GM23338 (cell line): ENCODE measurements at regions not wholly inside any gene's neighbourhood (a gene's known extent, or its start where the extent isn't known, plus 50 kb on each side); places are given as distances from the start of the nearest gene placed in this dataset.
A peak's percentile ranks its signal among the peaks of the same experiment; 100 is the strongest.

Experiments
- CREB1 ChIP-seq: fragments of 250-450 bp; sonication (Bioruptor Pico); IDR thresholded peaks from 2 replicates; pipeline ENCODE4 v1.5.0; 2020; ENCODE audit warnings: low read depth, mild to moderate bottlenecking, moderate library complexity
- CTCF ChIP-seq, 2 experiments: fragments of 200-600 bp in 1 of 2; sonication (generic) in 1 of 2; conservative IDR thresholded peaks; 2 replicates each; pipeline versions ENCODE4 v1.5.1 to v1.6.1; 2016 to 2017; ENCODE audit warnings: antibody characterized with exemption in 2 of 2, low read depth in 2 of 2, mild to moderate bottlenecking in 2 of 2, moderate library complexity in 1 of 2
- ETS1 ChIP-seq: IDR thresholded peaks from 2 replicates; pipeline ENCODE4 v1.6.1; 2016; ENCODE audit warnings: antibody characterized with exemption
- EZH2 ChIP-seq: fragments of 200-600 bp; sonication (generic); IDR thresholded peaks from one replicate; pipeline ENCODE4 v1.8.0; 2017; ENCODE audit warnings: antibody characterized with exemption, mild to moderate bottlenecking, low read depth; ENCODE audit not compliant: unreplicated experiment
- EZH2phosphoT487 ChIP-seq: fragments of 200-600 bp; sonication (generic); IDR thresholded peaks from one replicate; pipeline ENCODE4 v1.8.1; 2018; ENCODE audit warnings: antibody characterized with exemption; ENCODE audit not compliant: unreplicated experiment
- JUNB ChIP-seq: IDR thresholded peaks from one replicate; pipeline ENCODE4 v1.6.1; 2016; ENCODE audit warnings: antibody characterized with exemption; ENCODE audit not compliant: unreplicated experiment
- POLR2AphosphoS5 ChIP-seq: IDR thresholded peaks from 2 replicates; pipeline ENCODE4 v1.6.1; 2016; ENCODE audit warnings: antibody characterized with exemption, low read depth
- ZNF114 ChIP-seq: fragments of 250-450 bp; sonication (Bioruptor Pico); IDR thresholded peaks from 2 replicates; pipeline ENCODE4 v1.5.0; 2020; ENCODE audit warnings: mild to moderate bottlenecking, moderate library complexity
- ZNF331 ChIP-seq: fragments of 250-450 bp; sonication (Bioruptor Pico); IDR thresholded peaks from 2 replicates; pipeline ENCODE4 v1.5.0; 2020; ENCODE audit warnings: low read depth, mild to moderate bottlenecking, moderate library complexity
- ZNF462 ChIP-seq: fragments of 250-450 bp; sonication (Bioruptor Pico); IDR thresholded peaks from 2 replicates; pipeline ENCODE4 v1.5.0; 2020; ENCODE audit warnings: mild to moderate bottlenecking, moderate library complexity
- TF ChIP-seq, protein P1 (sequence below): IDR thresholded peaks from one replicate; pipeline ENCODE4 v1.6.1; 2018; ENCODE audit warnings: antibody characterized with exemption; ENCODE audit not compliant: unreplicated experiment

DNA sequence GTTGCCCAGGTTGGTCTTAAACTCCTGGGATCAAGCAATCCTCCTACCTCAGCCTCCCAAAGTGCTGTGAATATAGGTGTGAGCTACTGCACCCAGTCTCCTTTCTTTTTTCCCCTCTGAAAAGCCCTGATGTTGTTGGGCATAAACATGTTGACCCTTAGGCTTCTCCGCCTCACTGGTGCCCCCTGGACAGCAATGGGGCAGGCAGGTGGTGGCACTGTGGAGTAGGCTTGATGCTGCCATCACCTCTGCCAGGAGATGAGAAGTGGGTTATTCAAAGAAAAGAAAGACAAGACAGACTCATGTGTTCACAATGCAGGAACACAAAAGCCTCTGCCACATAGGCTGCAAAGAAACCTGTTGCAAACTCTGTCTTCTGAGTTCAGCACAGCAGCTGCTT, 169.9 kb downstream of the EN1 start:
- TF ChIP-seq CTCF (conservative IDR thresholded peaks at IDR 0.05; ENCODE audit: low read depth in 2 of 2) (peak in 1 of 2 experiments; percentile 50; a peak in 2 of 4 replicates), EZH2 (no peak), POLR2AphosphoS5 (no peak), EZH2phosphoT487 (no peak), ZNF114 (no peak), ZNF462 (CRISPR knock-in tag) (no peak), JUNB (no peak), ZNF331 (CRISPR knock-in tag) (no peak), CREB1 (CRISPR knock-in tag) (no peak), ETS1 (no peak)
- TF ChIP-seq, protein P1, sequence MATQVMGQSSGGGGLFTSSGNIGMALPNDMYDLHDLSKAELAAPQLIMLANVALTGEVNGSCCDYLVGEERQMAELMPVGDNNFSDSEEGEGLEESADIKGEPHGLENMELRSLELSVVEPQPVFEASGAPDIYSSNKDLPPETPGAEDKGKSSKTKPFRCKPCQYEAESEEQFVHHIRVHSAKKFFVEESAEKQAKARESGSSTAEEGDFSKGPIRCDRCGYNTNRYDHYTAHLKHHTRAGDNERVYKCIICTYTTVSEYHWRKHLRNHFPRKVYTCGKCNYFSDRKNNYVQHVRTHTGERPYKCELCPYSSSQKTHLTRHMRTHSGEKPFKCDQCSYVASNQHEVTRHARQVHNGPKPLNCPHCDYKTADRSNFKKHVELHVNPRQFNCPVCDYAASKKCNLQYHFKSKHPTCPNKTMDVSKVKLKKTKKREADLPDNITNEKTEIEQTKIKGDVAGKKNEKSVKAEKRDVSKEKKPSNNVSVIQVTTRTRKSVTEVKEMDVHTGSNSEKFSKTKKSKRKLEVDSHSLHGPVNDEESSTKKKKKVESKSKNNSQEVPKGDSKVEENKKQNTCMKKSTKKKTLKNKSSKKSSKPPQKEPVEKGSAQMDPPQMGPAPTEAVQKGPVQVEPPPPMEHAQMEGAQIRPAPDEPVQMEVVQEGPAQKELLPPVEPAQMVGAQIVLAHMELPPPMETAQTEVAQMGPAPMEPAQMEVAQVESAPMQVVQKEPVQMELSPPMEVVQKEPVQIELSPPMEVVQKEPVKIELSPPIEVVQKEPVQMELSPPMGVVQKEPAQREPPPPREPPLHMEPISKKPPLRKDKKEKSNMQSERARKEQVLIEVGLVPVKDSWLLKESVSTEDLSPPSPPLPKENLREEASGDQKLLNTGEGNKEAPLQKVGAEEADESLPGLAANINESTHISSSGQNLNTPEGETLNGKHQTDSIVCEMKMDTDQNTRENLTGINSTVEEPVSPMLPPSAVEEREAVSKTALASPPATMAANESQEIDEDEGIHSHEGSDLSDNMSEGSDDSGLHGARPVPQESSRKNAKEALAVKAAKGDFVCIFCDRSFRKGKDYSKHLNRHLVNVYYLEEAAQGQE: no peak
